Neuronal stem cell (in vitro differentiated cells): ENCODE measurements at regions not wholly inside any gene's neighbourhood (a gene's known extent, or its start where the extent isn't known, plus 50 kb on each side); places are given as distances from the start of the nearest gene placed in this dataset.

ENCODE experiments used
- DNase-seq: peaks from one replicate; pipeline ENCODE4 v3.0.0-alpha.2; 2013; ENCODE audit warnings: low spot score
- H2AFZ ChIP-seq: one replicate; pipeline ENCODE4 v1.6.1; 2013; ENCODE audit warnings: mild to moderate bottlenecking, low read length, inconsistent platforms
- H2AK5ac ChIP-seq: 2 replicates; pipeline ENCODE4 v1.6.1; 2013; ENCODE audit warnings: low read depth, mild to moderate bottlenecking, inconsistent platforms, low read length, moderate library complexity, mixed read lengths
- H2BK120ac ChIP-seq: 2 replicates; pipeline ENCODE4 v1.6.1; 2013; ENCODE audit warnings: low read depth, mild to moderate bottlenecking, inconsistent platforms, low read length, moderate library complexity, mixed read lengths
- H2BK12ac ChIP-seq: one replicate; pipeline ENCODE4 v1.6.1; 2013; ENCODE audit warnings: low read length, inconsistent platforms
- H2BK15ac ChIP-seq: 2 replicates; pipeline ENCODE4 v1.6.1; 2013; ENCODE audit warnings: mild to moderate bottlenecking, low read length, inconsistent platforms, mixed read lengths
- H2BK5ac ChIP-seq: one replicate; pipeline ENCODE4 v1.6.1; 2013; ENCODE audit warnings: inconsistent platforms, mild to moderate bottlenecking, low read length, moderate library complexity
- H3K14ac ChIP-seq: one replicate; pipeline ENCODE4 v1.6.1; 2013; ENCODE audit warnings: low read length, inconsistent platforms
- H3K18ac ChIP-seq: 2 replicates; pipeline ENCODE4 v1.6.1; 2013; ENCODE audit warnings: low read length, inconsistent platforms
- H3K23ac ChIP-seq: 2 replicates; pipeline ENCODE4 v1.6.1; 2013; ENCODE audit warnings: low read depth, mild to moderate bottlenecking, mixed read lengths, low read length, inconsistent platforms; ENCODE audit not compliant: poor library complexity
- H3K27ac ChIP-seq: replicated peaks from 3 replicates; pipeline ENCODE4 v1.5.1; 2013; ENCODE audit warnings: low read length, inconsistent platforms
- H3K27me3 ChIP-seq, 3 experiments: 2 replicates each; pipeline ENCODE4 v1.6.1; 2013; ENCODE audit warnings: low read length in 3 of 3, mild to moderate bottlenecking in 2 of 3, inconsistent platforms in 1 of 3, low read depth in 1 of 3, mixed read lengths in 1 of 3, moderate library complexity in 1 of 3; ENCODE audit not compliant: control insufficient read depth in 3 of 3, insufficient read depth in 3 of 3
- H3K36me3 ChIP-seq, 2 donors: replicated peaks in 1 of 2; 2 replicates each; pipeline ENCODE4 v1.6.1; 2013; ENCODE audit warnings: low read length in 2 of 2; ENCODE audit not compliant: control insufficient read depth in 2 of 2, insufficient read depth in 2 of 2
- H3K4ac ChIP-seq: 2 replicates; pipeline ENCODE4 v1.6.1; 2013; ENCODE audit warnings: inconsistent platforms, mild to moderate bottlenecking, low read length, moderate library complexity
- H3K4me1 ChIP-seq, 2 donors: 1 replicate in 1 of 2; 2 replicates in 1 of 2; pipeline ENCODE4 v1.6.1; 2013; ENCODE audit warnings: low read length in 2 of 2, low read depth in 1 of 2; ENCODE audit not compliant: control insufficient read depth in 2 of 2, insufficient read depth in 1 of 2
- H3K4me2 ChIP-seq: one replicate; pipeline ENCODE4 v1.6.1; 2013; ENCODE audit warnings: mild to moderate bottlenecking, low read length, inconsistent platforms; ENCODE audit not compliant: insufficient read depth, poor library complexity, severe bottlenecking
- H3K4me3 ChIP-seq, 2 donors: 2 replicates each; pipeline ENCODE4 v1.5.1; 2013; ENCODE audit warnings: low read length in 2 of 2, mild to moderate bottlenecking in 2 of 2, inconsistent platforms in 1 of 2, moderate library complexity in 1 of 2
- H3K79me1 ChIP-seq: one replicate; pipeline ENCODE4 v1.6.1; 2013; ENCODE audit warnings: low read depth, mild to moderate bottlenecking, inconsistent platforms, low read length, moderate library complexity
- H3K9ac ChIP-seq: one replicate; pipeline ENCODE4 v1.6.1; 2013; ENCODE audit warnings: mild to moderate bottlenecking, low read depth, low read length, inconsistent platforms; ENCODE audit not compliant: poor library complexity
- H3K9me3 ChIP-seq, 2 donors: replicated peaks in 1 of 2; 2 replicates each; pipeline versions ENCODE3 to v1.6.1; 2013; ENCODE audit warnings: low read length in 2 of 2, mild to moderate bottlenecking in 2 of 2, inconsistent platforms in 1 of 2, low read depth in 1 of 2, mixed read lengths in 1 of 2, moderate library complexity in 1 of 2; ENCODE audit not compliant: control insufficient read depth in 2 of 2, insufficient read depth in 1 of 2
- H4K8ac ChIP-seq: one replicate; pipeline ENCODE4 v1.6.1; 2013; ENCODE audit warnings: low read depth, mild to moderate bottlenecking, inconsistent platforms, low read length, moderate library complexity
- H4K91ac ChIP-seq: one replicate; pipeline ENCODE4 v1.6.1; 2013; ENCODE audit warnings: low read length, low read depth, mild to moderate bottlenecking, inconsistent platforms; ENCODE audit not compliant: poor library complexity
- WGBS, 2 donors: extraction: QIAGEN DNeasy Blood & Tissue Kit; methylation state at CpG; one replicate each; pipeline ENCODE4 v1.1.7; 2013; ENCODE audit warnings: missing lambda C conversion rate in 2 of 2, mixed read lengths in 1 of 2; ENCODE audit not compliant: insufficient read length in 2 of 2, insufficient replicate concordance in 1 of 2; ENCODE audit errors: extremely low coverage in 2 of 2; 5-methylcytosine and 5-hydroxymethylcytosine counted together

GRCh38 chr3:18127174-18127858 is 297.8 kb downstream of the SATB1 start:
- Histone ChIP-seq H3K9me3 (peaks cover 0 to under 1% of the 10 kb centered on the region in 2 donors), H3K27me3 (no peaks in the 10 kb centered on the region), H3K4me1 (no peaks in the 10 kb centered on the region), H2BK15ac (no peak overlapping the region), H3K79me1 (no peaks in the 10 kb centered on the region), H2BK5ac (no peak overlapping the region), H3K9ac (no peak overlapping the region), H4K91ac (no peak overlapping the region), H4K8ac (no peak overlapping the region), H2AFZ (no peak overlapping the region), H2BK120ac (no peak overlapping the region), H2BK12ac (no peak overlapping the region), H3K4me3 (no peak overlapping the region), H3K4ac (no peak overlapping the region), H3K4me2 (no peak overlapping the region), H3K36me3 (no peaks in the 10 kb centered on the region), H3K14ac (no peak overlapping the region), H3K23ac (no peak overlapping the region), H3K18ac (no peak overlapping the region), H2AK5ac (no peak overlapping the region), H3K27ac (no peak overlapping the region)
- WGBS, 2 donors, result no CpG with 5 or more reads among the region's 3 CpGs
- no peak for DNase-seq

- no peak overlapping the region for H3K4ac ChIP-seq
- no peak overlapping the region for H2BK120ac ChIP-seq
- no peak overlapping the region for H3K4me3 ChIP-seq
- H4K8ac ChIP-seq, result no peak overlapping the region
- no peak overlapping the region for H3K18ac ChIP-seq
- H2BK15ac ChIP-seq, result no peak overlapping the region
- no peak overlapping the region for H4K91ac ChIP-seq
- no peak for DNase-seq
- H2BK5ac ChIP-seq, result no peak overlapping the region
- no peaks in the 10 kb centered on the region for H3K4me1 ChIP-seq
- no peaks in the 10 kb centered on the region for H3K79me1 ChIP-seq
- H3K9me3 ChIP-seq, result peaks cover 0 to 3% of the 10 kb centered on the region in 2 donors
- H3K27me3 ChIP-seq, result no peaks in the 10 kb centered on the region
- no peak overlapping the region for H2BK12ac ChIP-seq
- WGBS, 2 donors, result no CpG with 5 or more reads among the region's 5 CpGs
- no peak overlapping the region for H3K23ac ChIP-seq
- H3K27ac ChIP-seq, result no peak overlapping the region
- H3K36me3 ChIP-seq, result no peaks in the 10 kb centered on the region
- no peak overlapping the region for H3K4me2 ChIP-seq
- no peak overlapping the region for H3K14ac ChIP-seq
- no peak overlapping the region for H2AFZ ChIP-seq
- no peak overlapping the region for H2AK5ac ChIP-seq
- no peak overlapping the region for H3K9ac ChIP-seq
Observed at GRCh38 chr3:18126772-18127171, 298.4 kb downstream of the SATB1 start.

- no peak overlapping the region for H3K14ac ChIP-seq
- no peaks in the 10 kb centered on the region for H3K36me3 ChIP-seq
- H3K9ac ChIP-seq, result no peak overlapping the region
- H3K4me1 ChIP-seq, result no peaks in the 10 kb centered on the region
- no peak overlapping the region for H2BK15ac ChIP-seq
- H3K23ac ChIP-seq, result no peak overlapping the region
- no peak overlapping the region for H2BK120ac ChIP-seq
- no CpG with 5 or more reads among the region's 5 CpGs for WGBS, 2 donors
- no peak overlapping the region for H3K4ac ChIP-seq
- no peak overlapping the region for H2AFZ ChIP-seq
- H4K8ac ChIP-seq, result no peak overlapping the region
- H3K18ac ChIP-seq, result no peak overlapping the region
- no peak overlapping the region for H3K27ac ChIP-seq
- H2BK12ac ChIP-seq, result no peak overlapping the region
- no peak overlapping the region for H2BK5ac ChIP-seq
- no peak overlapping the region for H4K91ac ChIP-seq
- H3K9me3 ChIP-seq, result peaks cover 0 to 3% of the 10 kb centered on the region in 2 donors
- no peak overlapping the region for H3K4me2 ChIP-seq
- DNase-seq, result no peak
- no peaks in the 10 kb centered on the region for H3K79me1 ChIP-seq
- H3K27me3 ChIP-seq, result no peaks in the 10 kb centered on the region
- no peak overlapping the region for H2AK5ac ChIP-seq
- no peak overlapping the region for H3K4me3 ChIP-seq
Observed at GRCh38 chr3:18124501-18124900, 300.6 kb downstream of the SATB1 start.

- whole genome bisulfite sequencing, 2 donors, result no CpG with 5 or more reads among the region's 2 CpGs
- no peak overlapping the region for H3K9ac ChIP-seq
- H3K79me1 ChIP-seq, result no peaks in the 10 kb centered on the region
- no peak for DNase-seq
- no peak overlapping the region for H3K4me2 ChIP-seq
- no peaks in the 10 kb centered on the region for H3K27me3 ChIP-seq
- H3K4me3 ChIP-seq, result no peak overlapping the region
- H3K9me3 ChIP-seq, result peaks cover 0 to 3% of the 10 kb centered on the region in 2 donors
- no peak overlapping the region for H2BK12ac ChIP-seq
- H4K8ac ChIP-seq, result no peak overlapping the region
- no peak overlapping the region for H2BK120ac ChIP-seq
- H2BK15ac ChIP-seq, result no peak overlapping the region
- H3K23ac ChIP-seq, result no peak overlapping the region
- H3K18ac ChIP-seq, result no peak overlapping the region
- H2AK5ac ChIP-seq, result no peak overlapping the region
- no peaks in the 10 kb centered on the region for H3K4me1 ChIP-seq
- H3K14ac ChIP-seq, result no peak overlapping the region
- H3K36me3 ChIP-seq, result no peaks in the 10 kb centered on the region
- no peak overlapping the region for H4K91ac ChIP-seq
- H3K4ac ChIP-seq, result no peak overlapping the region
- no peak overlapping the region for H3K27ac ChIP-seq
- H2BK5ac ChIP-seq, result no peak overlapping the region
- H2AFZ ChIP-seq, result no peak overlapping the region
Observed at GRCh38 chr3:18122264-18122663, 302.9 kb downstream of the SATB1 start.
